ENCODE measurements at regions not wholly inside any gene's neighbourhood (a gene's known extent, or its start where the extent isn't known, plus 50 kb on each side); places are given as distances from the start of the nearest gene placed in this dataset.

- no peak for TF ChIP-seq MGA (IDR thresholded peaks at IDR 0.05)
- 0 out of 2 replicates have a peak, but pooled peaks have one; percentile 12 for TF ChIP-seq HMBOX1 (IDR thresholded peaks at IDR 0.05)
- peak; percentile 48; the same call in 1 of the 2 replicates for TF ChIP-seq FOSL1 (tag; conservative IDR thresholded peaks at IDR 0.05)
- TF ChIP-seq JUND (IDR thresholded peaks at IDR 0.05; ENCODE audit: borderline replicate concordance, low read depth, low read length) = peak; percentile 44; the same call in 1 of the 2 replicates
- no peak for TF ChIP-seq JUND (tag; IDR thresholded peaks at IDR 0.05; ENCODE audit: borderline replicate concordance, low read depth, low read length)
- TF ChIP-seq GMEB1 (CRISPR knock-in tag; IDR thresholded peaks at IDR 0.05) = no peak
- TF ChIP-seq KDM4B (IDR thresholded peaks at IDR 0.05; ENCODE audit: borderline replicate concordance in 2 of 2, low read depth in 1 of 2) = no peak
- TF ChIP-seq ZEB2 (IDR thresholded peaks at IDR 0.05) = no peak
- TF ChIP-seq FOXK2 (conservative IDR thresholded peaks at IDR 0.05 in 1 of 2, IDR thresholded peaks at IDR 0.05 in 1 of 2; ENCODE audit: low read depth in 2 of 2) = no peak
- TF ChIP-seq ZNF75A (CRISPR knock-in tag; IDR thresholded peaks at IDR 0.05) = no peak
- TF ChIP-seq MCM5 (IDR thresholded peaks at IDR 0.05; ENCODE audit: low read depth) = no peak
- peak; percentile 31; the same call in 1 of the 2 replicates for TF ChIP-seq MYBL2 (IDR thresholded peaks at IDR 0.05; ENCODE audit: low read depth)
- TF ChIP-seq MYBL2 (CRISPR knock-in tag; IDR thresholded peaks at IDR 0.05; ENCODE audit: borderline replicate concordance) = no peak
These were observed 290.6 kb downstream of the PIK3R1 start (continued) for GRCh38 chr5:68505917-68506860.

Data from K562 (cell line).